ENCODE measurements at regions not wholly inside any gene's neighbourhood (a gene's known extent, or its start where the extent isn't known, plus 50 kb on each side); places are given as distances from the start of the nearest gene placed in this dataset.

DNA sequence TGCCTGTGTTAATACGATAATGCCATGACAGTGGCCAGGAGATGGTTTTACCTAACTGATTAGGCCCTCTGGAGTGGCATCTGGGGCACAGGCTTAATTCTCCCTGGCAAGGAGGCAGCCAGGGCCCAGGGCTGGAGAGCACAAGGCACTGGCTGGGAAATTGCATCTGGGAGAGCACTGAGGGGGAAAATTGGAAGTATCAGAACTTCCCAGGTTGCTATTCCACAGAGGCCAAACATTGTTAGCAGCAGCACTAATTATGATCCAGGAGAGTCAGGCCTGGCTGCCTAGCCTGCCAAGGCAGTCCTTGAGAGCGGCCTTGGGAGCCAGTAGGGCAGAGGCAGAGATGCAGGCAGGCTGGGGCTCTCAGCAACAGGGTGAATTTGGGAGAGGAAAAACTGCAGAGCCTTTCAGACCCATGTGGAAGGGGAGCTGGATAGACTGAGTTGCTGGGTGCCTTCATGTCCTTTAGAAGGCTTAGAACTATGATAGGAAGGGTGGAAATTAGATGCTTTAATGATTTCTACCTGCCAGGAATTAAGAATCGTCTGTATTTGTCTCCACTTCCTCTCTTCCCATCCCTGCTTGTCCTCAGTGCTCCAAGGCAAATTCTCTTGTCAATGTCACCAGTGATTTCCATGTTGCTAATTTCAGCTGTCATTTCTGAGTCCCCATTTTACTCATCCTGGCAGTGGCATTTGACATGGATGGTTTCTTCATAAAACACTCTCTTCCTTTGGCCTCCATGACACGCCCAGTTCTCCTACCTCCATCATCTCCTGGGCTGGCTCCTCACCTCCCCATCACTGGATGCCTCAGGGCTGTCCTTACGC is 56.1 kb upstream of the HSPA9 start:
- DNase-seq (no peak), ATAC-seq (no peak)
- H3K4me3 Mint-ChIP-seq, result no peak overlapping the region
- POLR2A ChIA-PET, result no interaction called here
- peaks cover 0 to 8% (median 5%) of the 10 kb centered on the region in 4 donors for H3K4me1 Mint-ChIP-seq
- H3K36me3 Mint-ChIP-seq, result peaks cover 0 to 2% (median 0%) of the 10 kb centered on the region in 3 donors
- peaks cover 0 to 1% (median 0%) of the 10 kb centered on the region in 9 donors for H3K9me3 Mint-ChIP-seq
- H3K27me3 Mint-ChIP-seq, result peaks cover 26 to 83% (median 52%) of the 10 kb centered on the region in 5 donors
- H3K27ac Mint-ChIP-seq, result peak overlapping the region in 1 of 10 donors; percentile 80

GRCh38 chr5:138629392-138629791 is 54.2 kb upstream of the HSPA9 start:
- Mint-ChIP-seq H3K27me3 (peaks cover 25 to 78% (median 47%) of the 10 kb centered on the region in 5 donors), H3K9me3 (peaks cover 0 to 2% (median 0%) of the 10 kb centered on the region in 9 donors), H3K4me1 (peaks cover 0 to 8% (median 5%) of the 10 kb centered on the region in 4 donors), H3K36me3 (peaks cover 0 to 2% (median 0%) of the 10 kb centered on the region in 3 donors), H3K4me3 (no peak overlapping the region), H3K27ac (no peak overlapping the region)
- POLR2A ChIA-PET, result no interaction called here
- ATAC-seq (no peak), DNase-seq (no peak)

DNA sequence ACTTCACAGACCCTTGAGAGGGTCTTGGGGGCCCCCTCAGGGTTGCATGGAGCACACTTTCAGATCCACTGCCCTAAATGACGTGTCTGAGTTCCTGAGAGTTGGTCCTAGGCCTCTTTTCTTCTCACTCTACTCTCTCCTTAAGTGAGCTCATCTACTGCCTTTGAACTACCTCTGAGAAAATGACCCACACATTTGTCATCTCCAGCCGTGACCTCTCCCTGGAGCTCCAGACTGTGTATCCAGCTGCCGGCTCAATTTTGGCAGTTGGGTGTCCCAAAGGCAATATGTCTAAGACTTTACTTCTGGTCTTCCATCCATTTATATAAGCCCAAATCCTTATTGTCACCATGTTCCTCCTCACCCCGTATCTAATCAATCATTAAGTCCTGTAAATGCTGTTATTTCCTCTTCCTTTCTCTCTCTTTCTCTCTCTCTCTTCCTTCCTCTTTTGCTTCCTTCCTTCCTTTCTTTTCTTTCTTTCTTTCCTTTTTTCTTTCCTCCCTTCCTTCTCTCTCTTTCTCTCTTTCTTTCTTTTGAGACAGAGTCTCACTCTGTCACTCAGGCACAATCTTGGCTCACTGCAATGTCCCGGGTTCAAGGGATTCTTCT is 51.2 kb upstream of the HSPA9 start:
- ATAC-seq (no peak), DNase-seq (no peak)
- no peaks in the 10 kb centered on the region for H3K36me3 Mint-ChIP-seq
- peaks cover 0 to 2% (median 0%) of the 10 kb centered on the region in 9 donors for H3K9me3 Mint-ChIP-seq
- peaks cover 0 to 2% (median 0%) of the 10 kb centered on the region in 4 donors for H3K4me1 Mint-ChIP-seq
- no peak overlapping the region for H3K4me3 Mint-ChIP-seq
- H3K27me3 Mint-ChIP-seq, result peaks cover 22 to 77% (median 45%) of the 10 kb centered on the region in 5 donors
- POLR2A ChIA-PET, result no interaction called here
- no peak overlapping the region for H3K27ac Mint-ChIP-seq

- Mint-ChIP-seq H3K27me3 (peaks cover 29 to 77% (median 50%) of the 10 kb centered on the region in 5 donors), H3K9me3 (peaks cover 0 to 2% (median 0%) of the 10 kb centered on the region in 9 donors), H3K36me3 (no peaks in the 10 kb centered on the region), H3K4me3 (no peak overlapping the region), H3K4me1 (peaks cover 0 to 2% (median 0%) of the 10 kb centered on the region in 4 donors), H3K27ac (no peak overlapping the region)
- ATAC-seq (no peak), DNase-seq (no peak)
- POLR2A ChIA-PET, result no interaction called here
These were observed 49.9 kb upstream of the HSPA9 start for GRCh38 chr5:138625134-138625533.
